ENCODE measurements at regions not wholly inside any gene's neighbourhood (a gene's known extent, or its start where the extent isn't known, plus 50 kb on each side); places are given as distances from the start of the nearest gene placed in this dataset.

DNA sequence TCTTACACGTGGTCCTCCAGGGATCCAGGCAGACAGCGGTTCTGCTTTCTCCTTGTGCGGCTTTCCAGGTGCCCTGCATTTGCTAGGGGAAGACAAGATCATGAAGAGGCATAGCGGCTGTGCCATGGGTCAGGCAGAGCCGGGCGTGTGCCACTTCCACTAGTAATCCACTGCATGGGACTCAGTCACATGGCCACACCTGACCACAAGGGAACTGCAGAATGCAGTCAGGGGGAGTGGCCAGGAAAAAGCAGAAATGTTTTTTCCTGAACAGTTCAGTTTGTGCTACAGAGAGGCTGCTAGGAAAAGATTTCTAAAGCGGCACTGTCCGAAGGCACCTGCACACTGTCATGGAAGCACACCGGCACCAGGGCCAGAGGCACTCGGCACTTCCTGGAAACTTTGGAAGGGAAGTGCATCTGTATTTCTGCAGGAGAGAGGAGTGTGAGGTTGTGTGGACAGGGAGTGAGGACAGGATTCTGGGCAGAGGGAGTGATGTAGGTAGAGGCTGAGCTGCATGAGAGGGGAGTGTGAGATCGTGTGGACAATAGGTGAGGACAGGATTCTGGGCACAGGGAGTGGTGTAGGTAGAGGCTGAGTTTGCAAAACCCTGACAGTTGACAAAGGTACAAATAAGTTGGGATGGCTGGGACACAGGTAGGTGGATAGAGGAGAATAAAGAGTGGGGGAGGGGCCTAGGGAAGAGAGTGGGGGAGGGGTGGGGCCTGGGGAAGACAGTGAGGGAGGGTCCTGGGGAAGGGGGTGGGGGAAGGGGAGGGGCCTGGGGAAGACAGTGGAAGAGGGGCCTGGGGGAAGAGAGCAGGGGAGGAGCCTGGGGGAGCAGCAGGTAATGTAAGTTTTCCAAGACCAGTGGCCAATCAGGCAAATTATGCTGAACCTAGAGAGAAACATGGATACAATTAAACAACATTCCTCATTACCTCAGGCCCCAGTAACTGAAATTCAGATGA lies 1436.3 kb downstream of the TBC1D22A start:
- no peaks in the 10 kb centered on the region for H4K20me1 ChIP-seq (replicated peaks; ENCODE audit: insufficient read depth)
- H3K36me3 ChIP-seq (ENCODE audit: insufficient read depth), result no peaks in the 10 kb centered on the region
- H3K4me2 ChIP-seq, result peak overlapping the region; percentile 31; the same call in 1 of the 2 replicates
- no peaks in the 10 kb centered on the region for H3K27me3 ChIP-seq (ENCODE audit: insufficient read depth)
- no peak overlapping the region for H3K27ac Mint-ChIP-seq
- H3K4me1 ChIP-seq (ENCODE audit: insufficient read depth), result no peaks in the 10 kb centered on the region
- H3K9me3 Mint-ChIP-seq, result no peaks in the 10 kb centered on the region; the same call in 2 of the 3 replicates
- H3K4me3 Mint-ChIP-seq, result no peak overlapping the region
- no peaks in the 10 kb centered on the region for H3K36me3 Mint-ChIP-seq (ENCODE audit: low read depth)
- H3K4me1 Mint-ChIP-seq, result peaks cover 13% of the 10 kb centered on the region
- H3K79me2 ChIP-seq (replicated peaks; ENCODE audit: insufficient read depth), result no peaks in the 10 kb centered on the region
- 0 out of 2 replicates have a peak overlapping the region, but pooled peaks have one; percentile 1 for H3K4me3 ChIP-seq
- H3K9me2 ChIP-seq (ENCODE audit: insufficient read depth), result no peaks in the 10 kb centered on the region
- no peak for TF ChIP-seq ZNF331 (CRISPR knock-in tag; IDR thresholded peaks at IDR 0.05; ENCODE audit: low read depth)
- no peak for TF ChIP-seq CREB1 (CRISPR knock-in tag; IDR thresholded peaks at IDR 0.05; ENCODE audit: low read depth)
- TF ChIP-seq, protein P1, sequence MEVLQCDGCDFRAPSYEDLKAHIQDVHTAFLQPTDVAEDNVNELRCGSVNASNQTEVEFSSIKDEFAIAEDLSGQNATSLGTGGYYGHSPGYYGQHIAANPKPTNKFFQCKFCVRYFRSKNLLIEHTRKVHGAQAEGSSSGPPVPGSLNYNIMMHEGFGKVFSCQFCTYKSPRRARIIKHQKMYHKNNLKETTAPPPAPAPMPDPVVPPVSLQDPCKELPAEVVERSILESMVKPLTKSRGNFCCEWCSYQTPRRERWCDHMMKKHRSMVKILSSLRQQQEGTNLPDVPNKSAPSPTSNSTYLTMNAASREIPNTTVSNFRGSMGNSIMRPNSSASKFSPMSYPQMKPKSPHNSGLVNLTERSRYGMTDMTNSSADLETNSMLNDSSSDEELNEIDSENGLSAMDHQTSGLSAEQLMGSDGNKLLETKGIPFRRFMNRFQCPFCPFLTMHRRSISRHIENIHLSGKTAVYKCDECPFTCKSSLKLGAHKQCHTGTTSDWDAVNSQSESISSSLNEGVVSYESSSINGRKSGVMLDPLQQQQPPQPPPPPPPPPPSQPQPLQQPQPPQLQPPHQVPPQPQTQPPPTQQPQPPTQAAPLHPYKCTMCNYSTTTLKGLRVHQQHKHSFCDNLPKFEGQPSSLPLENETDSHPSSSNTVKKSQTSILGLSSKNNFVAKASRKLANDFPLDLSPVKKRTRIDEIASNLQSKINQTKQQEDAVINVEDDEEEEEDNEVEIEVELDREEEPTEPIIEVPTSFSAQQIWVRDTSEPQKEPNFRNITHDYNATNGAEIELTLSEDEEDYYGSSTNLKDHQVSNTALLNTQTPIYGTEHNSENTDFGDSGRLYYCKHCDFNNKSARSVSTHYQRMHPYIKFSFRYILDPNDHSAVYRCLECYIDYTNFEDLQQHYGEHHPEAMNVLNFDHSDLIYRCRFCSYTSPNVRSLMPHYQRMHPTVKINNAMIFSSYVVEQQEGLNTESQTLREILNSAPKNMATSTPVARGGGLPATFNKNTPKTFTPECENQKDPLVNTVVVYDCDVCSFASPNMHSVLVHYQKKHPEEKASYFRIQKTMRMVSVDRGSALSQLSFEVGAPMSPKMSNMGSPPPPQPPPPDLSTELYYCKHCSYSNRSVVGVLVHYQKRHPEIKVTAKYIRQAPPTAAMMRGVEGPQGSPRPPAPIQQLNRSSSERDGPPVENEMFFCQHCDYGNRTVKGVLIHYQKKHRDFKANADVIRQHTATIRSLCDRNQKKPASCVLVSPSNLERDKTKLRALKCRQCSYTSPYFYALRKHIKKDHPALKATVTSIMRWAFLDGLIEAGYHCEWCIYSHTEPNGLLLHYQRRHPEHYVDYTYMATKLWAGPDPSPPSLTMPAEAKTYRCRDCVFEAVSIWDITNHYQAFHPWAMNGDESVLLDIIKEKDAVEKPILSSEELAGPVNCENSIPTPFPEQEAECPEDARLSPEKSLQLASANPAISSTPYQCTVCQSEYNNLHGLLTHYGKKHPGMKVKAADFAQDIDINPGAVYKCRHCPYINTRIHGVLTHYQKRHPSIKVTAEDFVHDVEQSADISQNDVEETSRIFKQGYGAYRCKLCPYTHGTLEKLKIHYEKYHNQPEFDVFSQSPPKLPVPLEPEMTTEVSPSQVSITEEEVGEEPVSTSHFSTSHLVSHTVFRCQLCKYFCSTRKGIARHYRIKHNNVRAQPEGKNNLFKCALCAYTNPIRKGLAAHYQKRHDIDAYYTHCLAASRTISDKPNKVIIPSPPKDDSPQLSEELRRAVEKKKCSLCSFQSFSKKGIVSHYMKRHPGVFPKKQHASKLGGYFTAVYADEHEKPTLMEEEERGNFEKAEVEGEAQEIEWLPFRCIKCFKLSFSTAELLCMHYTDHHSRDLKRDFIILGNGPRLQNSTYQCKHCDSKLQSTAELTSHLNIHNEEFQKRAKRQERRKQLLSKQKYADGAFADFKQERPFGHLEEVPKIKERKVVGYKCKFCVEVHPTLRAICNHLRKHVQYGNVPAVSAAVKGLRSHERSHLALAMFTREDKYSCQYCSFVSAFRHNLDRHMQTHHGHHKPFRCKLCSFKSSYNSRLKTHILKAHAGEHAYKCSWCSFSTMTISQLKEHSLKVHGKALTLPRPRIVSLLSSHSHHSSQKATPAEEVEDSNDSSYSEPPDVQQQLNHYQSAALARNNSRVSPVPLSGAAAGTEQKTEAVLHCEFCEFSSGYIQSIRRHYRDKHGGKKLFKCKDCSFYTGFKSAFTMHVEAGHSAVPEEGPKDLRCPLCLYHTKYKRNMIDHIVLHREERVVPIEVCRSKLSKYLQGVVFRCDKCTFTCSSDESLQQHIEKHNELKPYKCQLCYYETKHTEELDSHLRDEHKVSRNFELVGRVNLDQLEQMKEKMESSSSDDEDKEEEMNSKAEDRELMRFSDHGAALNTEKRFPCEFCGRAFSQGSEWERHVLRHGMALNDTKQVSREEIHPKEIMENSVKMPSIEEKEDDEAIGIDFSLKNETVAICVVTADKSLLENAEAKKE (CRISPR knock-in tag; IDR thresholded peaks at IDR 0.05), result no peak
- TF ChIP-seq EZH2phosphoT487 (IDR thresholded peaks at IDR 0.05; ENCODE audit: unreplicated experiment), result no peak
- TF ChIP-seq, protein P2, sequence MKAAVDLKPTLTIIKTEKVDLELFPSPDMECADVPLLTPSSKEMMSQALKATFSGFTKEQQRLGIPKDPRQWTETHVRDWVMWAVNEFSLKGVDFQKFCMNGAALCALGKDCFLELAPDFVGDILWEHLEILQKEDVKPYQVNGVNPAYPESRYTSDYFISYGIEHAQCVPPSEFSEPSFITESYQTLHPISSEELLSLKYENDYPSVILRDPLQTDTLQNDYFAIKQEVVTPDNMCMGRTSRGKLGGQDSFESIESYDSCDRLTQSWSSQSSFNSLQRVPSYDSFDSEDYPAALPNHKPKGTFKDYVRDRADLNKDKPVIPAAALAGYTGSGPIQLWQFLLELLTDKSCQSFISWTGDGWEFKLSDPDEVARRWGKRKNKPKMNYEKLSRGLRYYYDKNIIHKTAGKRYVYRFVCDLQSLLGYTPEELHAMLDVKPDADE (IDR thresholded peaks at IDR 0.05), result no peak
- TF ChIP-seq, protein P3, sequence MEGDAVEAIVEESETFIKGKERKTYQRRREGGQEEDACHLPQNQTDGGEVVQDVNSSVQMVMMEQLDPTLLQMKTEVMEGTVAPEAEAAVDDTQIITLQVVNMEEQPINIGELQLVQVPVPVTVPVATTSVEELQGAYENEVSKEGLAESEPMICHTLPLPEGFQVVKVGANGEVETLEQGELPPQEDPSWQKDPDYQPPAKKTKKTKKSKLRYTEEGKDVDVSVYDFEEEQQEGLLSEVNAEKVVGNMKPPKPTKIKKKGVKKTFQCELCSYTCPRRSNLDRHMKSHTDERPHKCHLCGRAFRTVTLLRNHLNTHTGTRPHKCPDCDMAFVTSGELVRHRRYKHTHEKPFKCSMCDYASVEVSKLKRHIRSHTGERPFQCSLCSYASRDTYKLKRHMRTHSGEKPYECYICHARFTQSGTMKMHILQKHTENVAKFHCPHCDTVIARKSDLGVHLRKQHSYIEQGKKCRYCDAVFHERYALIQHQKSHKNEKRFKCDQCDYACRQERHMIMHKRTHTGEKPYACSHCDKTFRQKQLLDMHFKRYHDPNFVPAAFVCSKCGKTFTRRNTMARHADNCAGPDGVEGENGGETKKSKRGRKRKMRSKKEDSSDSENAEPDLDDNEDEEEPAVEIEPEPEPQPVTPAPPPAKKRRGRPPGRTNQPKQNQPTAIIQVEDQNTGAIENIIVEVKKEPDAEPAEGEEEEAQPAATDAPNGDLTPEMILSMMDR (conservative IDR thresholded peaks at IDR 0.05; ENCODE audit: low read depth in 2 of 2), result no peak
- no peak for TF ChIP-seq NANOG (IDR thresholded peaks at IDR 0.05; ENCODE audit: borderline replicate concordance)
- no peak for TF ChIP-seq STAT1 (IDR thresholded peaks at IDR 0.05; ENCODE audit: unreplicated experiment)
- no peak for TF ChIP-seq EZH2 (IDR thresholded peaks at IDR 0.05; ENCODE audit: low read depth, unreplicated experiment)
- TF ChIP-seq, protein P4, sequence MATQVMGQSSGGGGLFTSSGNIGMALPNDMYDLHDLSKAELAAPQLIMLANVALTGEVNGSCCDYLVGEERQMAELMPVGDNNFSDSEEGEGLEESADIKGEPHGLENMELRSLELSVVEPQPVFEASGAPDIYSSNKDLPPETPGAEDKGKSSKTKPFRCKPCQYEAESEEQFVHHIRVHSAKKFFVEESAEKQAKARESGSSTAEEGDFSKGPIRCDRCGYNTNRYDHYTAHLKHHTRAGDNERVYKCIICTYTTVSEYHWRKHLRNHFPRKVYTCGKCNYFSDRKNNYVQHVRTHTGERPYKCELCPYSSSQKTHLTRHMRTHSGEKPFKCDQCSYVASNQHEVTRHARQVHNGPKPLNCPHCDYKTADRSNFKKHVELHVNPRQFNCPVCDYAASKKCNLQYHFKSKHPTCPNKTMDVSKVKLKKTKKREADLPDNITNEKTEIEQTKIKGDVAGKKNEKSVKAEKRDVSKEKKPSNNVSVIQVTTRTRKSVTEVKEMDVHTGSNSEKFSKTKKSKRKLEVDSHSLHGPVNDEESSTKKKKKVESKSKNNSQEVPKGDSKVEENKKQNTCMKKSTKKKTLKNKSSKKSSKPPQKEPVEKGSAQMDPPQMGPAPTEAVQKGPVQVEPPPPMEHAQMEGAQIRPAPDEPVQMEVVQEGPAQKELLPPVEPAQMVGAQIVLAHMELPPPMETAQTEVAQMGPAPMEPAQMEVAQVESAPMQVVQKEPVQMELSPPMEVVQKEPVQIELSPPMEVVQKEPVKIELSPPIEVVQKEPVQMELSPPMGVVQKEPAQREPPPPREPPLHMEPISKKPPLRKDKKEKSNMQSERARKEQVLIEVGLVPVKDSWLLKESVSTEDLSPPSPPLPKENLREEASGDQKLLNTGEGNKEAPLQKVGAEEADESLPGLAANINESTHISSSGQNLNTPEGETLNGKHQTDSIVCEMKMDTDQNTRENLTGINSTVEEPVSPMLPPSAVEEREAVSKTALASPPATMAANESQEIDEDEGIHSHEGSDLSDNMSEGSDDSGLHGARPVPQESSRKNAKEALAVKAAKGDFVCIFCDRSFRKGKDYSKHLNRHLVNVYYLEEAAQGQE (IDR thresholded peaks at IDR 0.05; ENCODE audit: unreplicated experiment), result no peak
- TF ChIP-seq JUNB (IDR thresholded peaks at IDR 0.05; ENCODE audit: unreplicated experiment), result no peak
- H2AFZ ChIP-seq, result peak overlapping the region; percentile 56; the same call in 1 of the 2 replicates
- peak; percentile 34 for DNase-seq (ENCODE audit: low spot score)
- H3K27ac ChIP-seq (ENCODE audit: low read depth), result no peak overlapping the region
- no peaks in the 10 kb centered on the region for H3F3A ChIP-seq (replicated peaks; ENCODE audit: low read depth)
- ATAC-seq, result peak; percentile 82
- no peaks in the 10 kb centered on the region for H3K27me3 Mint-ChIP-seq (ENCODE audit: insufficient read depth, low read depth, poor library complexity)

All from GM23338 (cell line).